ENCODE measurements at regions not wholly inside any gene's neighbourhood (a gene's known extent, or its start where the extent isn't known, plus 50 kb on each side); places are given as distances from the start of the nearest gene placed in this dataset.
"Not testable (repeated sequence)": the region's sequence is repeated elsewhere in the genome, so short reads cannot be mapped to it uniquely, and the experiment has no call there.

GRCh38 chr4:167956676-167957075 lies 135.7 kb upstream of the ANXA10 start:
- H3K36me3 ChIP-seq (ENCODE audit: control insufficient read depth, insufficient read depth, low read length) = no peaks in the 10 kb centered on the region
- H3K27ac ChIP-seq (ENCODE audit: low read length) = no peak overlapping the region
- no peaks in the 10 kb centered on the region; the same call in 1 of the 2 replicates for H3K9me3 ChIP-seq (ENCODE audit: control insufficient read depth, insufficient read depth, low read length)
- no peak overlapping the region for H3K4me3 ChIP-seq (ENCODE audit: low read length)
- H3K4me1 ChIP-seq (ENCODE audit: control insufficient read depth, insufficient read depth, low read length) = no peaks in the 10 kb centered on the region
- H3K27me3 ChIP-seq (ENCODE audit: control insufficient read depth, insufficient read depth, low read length) = no peaks in the 10 kb centered on the region
- no peak for DNase-seq (ENCODE audit: low read depth, low spot score)

GRCh38 chr4:167964766-167965373 lies 127.5 kb upstream of the ANXA10 start:
- H3K4me1 ChIP-seq (ENCODE audit: control insufficient read depth, insufficient read depth, low read length) = no peaks in the 10 kb centered on the region
- no peaks in the 10 kb centered on the region for H3K9me3 ChIP-seq (ENCODE audit: control insufficient read depth, insufficient read depth, low read length)
- no peak overlapping the region for H3K4me3 ChIP-seq (ENCODE audit: low read length)
- no peak for DNase-seq (ENCODE audit: low read depth, low spot score)
- no peaks in the 10 kb centered on the region for H3K36me3 ChIP-seq (ENCODE audit: control insufficient read depth, insufficient read depth, low read length)
- no peaks in the 10 kb centered on the region for H3K27me3 ChIP-seq (ENCODE audit: control insufficient read depth, insufficient read depth, low read length)
- H3K27ac ChIP-seq (ENCODE audit: low read length) = no peak overlapping the region
- no CpG with 5 or more reads among the region's 2 CpGs for WGBS (ENCODE audit: insufficient coverage, insufficient read length)

- H3K27me3 ChIP-seq (ENCODE audit: control insufficient read depth, insufficient read depth, low read length) = no peaks in the 10 kb centered on the region
- H3K36me3 ChIP-seq (ENCODE audit: control insufficient read depth, insufficient read depth, low read length) = no peaks in the 10 kb centered on the region
- no peak for DNase-seq (ENCODE audit: low read depth, low spot score)
- H3K9me3 ChIP-seq (ENCODE audit: control insufficient read depth, insufficient read depth, low read length) = no peaks in the 10 kb centered on the region
- H3K4me1 ChIP-seq (ENCODE audit: control insufficient read depth, insufficient read depth, low read length) = no peaks in the 10 kb centered on the region
- H3K27ac ChIP-seq (ENCODE audit: low read length) = no peak overlapping the region
- no peak overlapping the region for H3K4me3 ChIP-seq (ENCODE audit: low read length)
- WGBS (ENCODE audit: insufficient coverage, insufficient read length) = no CpG with 5 or more reads among the region's 2 CpGs
Measured at GRCh38 chr4:167966143-167966542, 126.2 kb upstream of the ANXA10 start.

GRCh38 chr4:167973513-167973912 lies 118.8 kb upstream of the ANXA10 start:
- Histone ChIP-seq H3K4me3 (ENCODE audit: low read length) (no peak overlapping the region), H3K27me3 (ENCODE audit: control insufficient read depth, insufficient read depth, low read length) (no peaks in the 10 kb centered on the region), H3K9me3 (ENCODE audit: control insufficient read depth, insufficient read depth, low read length) (no peaks in the 10 kb centered on the region), H3K27ac (ENCODE audit: low read length) (no peak overlapping the region), H3K4me1 (ENCODE audit: control insufficient read depth, insufficient read depth, low read length) (no peaks in the 10 kb centered on the region), H3K36me3 (ENCODE audit: control insufficient read depth, insufficient read depth, low read length) (no peaks in the 10 kb centered on the region)
- DNase-seq (ENCODE audit: low read depth, low spot score) = no peak

GRCh38 chr4:167985565-167985964 lies 106.8 kb upstream of the ANXA10 start:
- Histone ChIP-seq H3K27me3 (ENCODE audit: control insufficient read depth, insufficient read depth, low read length) (no peaks in the 10 kb centered on the region), H3K36me3 (ENCODE audit: control insufficient read depth, insufficient read depth, low read length) (no peaks in the 10 kb centered on the region), H3K4me3 (ENCODE audit: low read length) (no peak overlapping the region), H3K4me1 (ENCODE audit: control insufficient read depth, insufficient read depth, low read length) (no peaks in the 10 kb centered on the region), H3K9me3 (ENCODE audit: control insufficient read depth, insufficient read depth, low read length) (no peaks in the 10 kb centered on the region), H3K27ac (ENCODE audit: low read length) (no peak overlapping the region)
- no peak for DNase-seq (ENCODE audit: low read depth, low spot score)

GRCh38 chr4:167986044-167986443 lies 106.3 kb upstream of the ANXA10 start:
- Histone ChIP-seq H3K4me3 (ENCODE audit: low read length) (no peak overlapping the region), H3K36me3 (ENCODE audit: control insufficient read depth, insufficient read depth, low read length) (no peaks in the 10 kb centered on the region), H3K9me3 (ENCODE audit: control insufficient read depth, insufficient read depth, low read length) (no peaks in the 10 kb centered on the region), H3K27me3 (ENCODE audit: control insufficient read depth, insufficient read depth, low read length) (no peaks in the 10 kb centered on the region), H3K27ac (ENCODE audit: low read length) (no peak overlapping the region), H3K4me1 (ENCODE audit: control insufficient read depth, insufficient read depth, low read length) (no peaks in the 10 kb centered on the region)
- WGBS (ENCODE audit: insufficient coverage, insufficient read length) = no CpG with 5 or more reads among the region's 3 CpGs
- DNase-seq (ENCODE audit: low read depth, low spot score) = no peak

- WGBS (ENCODE audit: insufficient coverage, insufficient read length) = no CpG with 5 or more reads among the region's 2 CpGs
- Histone ChIP-seq H3K27ac (ENCODE audit: low read length) (no peak overlapping the region), H3K36me3 (ENCODE audit: control insufficient read depth, insufficient read depth, low read length) (no peaks in the 10 kb centered on the region), H3K27me3 (ENCODE audit: control insufficient read depth, insufficient read depth, low read length) (no peaks in the 10 kb centered on the region), H3K4me3 (ENCODE audit: low read length) (no peak overlapping the region), H3K4me1 (ENCODE audit: control insufficient read depth, insufficient read depth, low read length) (no peaks in the 10 kb centered on the region), H3K9me3 (ENCODE audit: control insufficient read depth, insufficient read depth, low read length) (no peaks in the 10 kb centered on the region)
- no peak for DNase-seq (ENCODE audit: low read depth, low spot score)
Measured at GRCh38 chr4:167987285-167987684, 105.1 kb upstream of the ANXA10 start.

GRCh38 chr4:167989815-167990214 lies 102.5 kb upstream of the ANXA10 start:
- no CpG with 5 or more reads among the region's 2 CpGs for WGBS (ENCODE audit: insufficient coverage, insufficient read length)
- DNase-seq (ENCODE audit: low read depth, low spot score) = no peak
- H3K4me1 ChIP-seq (ENCODE audit: control insufficient read depth, insufficient read depth, low read length) = no peaks in the 10 kb centered on the region
- no peak overlapping the region for H3K4me3 ChIP-seq (ENCODE audit: low read length)
- H3K36me3 ChIP-seq (ENCODE audit: control insufficient read depth, insufficient read depth, low read length) = no peaks in the 10 kb centered on the region
- no peaks in the 10 kb centered on the region for H3K27me3 ChIP-seq (ENCODE audit: control insufficient read depth, insufficient read depth, low read length)
- no peak overlapping the region for H3K27ac ChIP-seq (ENCODE audit: low read length)
- H3K9me3 ChIP-seq (ENCODE audit: control insufficient read depth, insufficient read depth, low read length) = no peaks in the 10 kb centered on the region

- H3K36me3 ChIP-seq (ENCODE audit: control insufficient read depth, insufficient read depth, low read length); H3K9me3 ChIP-seq (ENCODE audit: control insufficient read depth, insufficient read depth, low read length); H3K4me3 ChIP-seq (ENCODE audit: low read length); H3K27ac ChIP-seq (ENCODE audit: low read length); DNase-seq (ENCODE audit: low read depth, low spot score); H3K4me1 ChIP-seq (ENCODE audit: control insufficient read depth, insufficient read depth, low read length); H3K27me3 ChIP-seq (ENCODE audit: control insufficient read depth, insufficient read depth, low read length): not testable (repeated sequence)
- WGBS (ENCODE audit: insufficient coverage, insufficient read length) = no CpG with 5 or more reads among the region's 6 CpGs
Measured at GRCh38 chr4:168008112-168008511, 84.2 kb upstream of the ANXA10 start.

GRCh38 chr4:168019019-168019651 lies 73.2 kb upstream of the ANXA10 start:
- no peak for DNase-seq (ENCODE audit: low read depth, low spot score)
- H3K27me3 ChIP-seq (ENCODE audit: control insufficient read depth, insufficient read depth, low read length) = no peaks in the 10 kb centered on the region
- WGBS (ENCODE audit: insufficient coverage, insufficient read length) = no CpG with 5 or more reads among the region's 1 CpG
- H3K36me3 ChIP-seq (ENCODE audit: control insufficient read depth, insufficient read depth, low read length) = no peaks in the 10 kb centered on the region
- H3K9me3 ChIP-seq (ENCODE audit: control insufficient read depth, insufficient read depth, low read length) = no peaks in the 10 kb centered on the region; the same call in 1 of the 2 replicates
- H3K4me3 ChIP-seq (ENCODE audit: low read length) = no peak overlapping the region
- H3K27ac ChIP-seq (ENCODE audit: low read length) = no peak overlapping the region
- H3K4me1 ChIP-seq (ENCODE audit: control insufficient read depth, insufficient read depth, low read length) = no peaks in the 10 kb centered on the region

GRCh38 chr4:168019921-168020320 lies 72.4 kb upstream of the ANXA10 start:
- Histone ChIP-seq H3K4me1 (ENCODE audit: control insufficient read depth, insufficient read depth, low read length) (no peaks in the 10 kb centered on the region), H3K9me3 (ENCODE audit: control insufficient read depth, insufficient read depth, low read length) (no peaks in the 10 kb centered on the region; the same call in 1 of the 2 replicates), H3K27me3 (ENCODE audit: control insufficient read depth, insufficient read depth, low read length) (no peaks in the 10 kb centered on the region), H3K4me3 (ENCODE audit: low read length) (no peak overlapping the region), H3K27ac (ENCODE audit: low read length) (no peak overlapping the region), H3K36me3 (ENCODE audit: control insufficient read depth, insufficient read depth, low read length) (no peaks in the 10 kb centered on the region)
- no peak for DNase-seq (ENCODE audit: low read depth, low spot score)
- WGBS (ENCODE audit: insufficient coverage, insufficient read length) = no CpG with 5 or more reads among the region's 2 CpGs

Measured in iPS DF 6.9 (cell line).